ENCODE measurements at regions not wholly inside any gene's neighbourhood (a gene's known extent, or its start where the extent isn't known, plus 50 kb on each side); places are given as distances from the start of the nearest gene placed in this dataset.

GRCh38 chr6:77063494-77063893 is 399.8 kb downstream of the HTR1B start:
- intact Hi-C loops (cut with DNase I) = no loop called here
- ATAC-seq = no peak
- H3K36me3 ChIP-seq = no peaks in the 10 kb centered on the region

DNA sequence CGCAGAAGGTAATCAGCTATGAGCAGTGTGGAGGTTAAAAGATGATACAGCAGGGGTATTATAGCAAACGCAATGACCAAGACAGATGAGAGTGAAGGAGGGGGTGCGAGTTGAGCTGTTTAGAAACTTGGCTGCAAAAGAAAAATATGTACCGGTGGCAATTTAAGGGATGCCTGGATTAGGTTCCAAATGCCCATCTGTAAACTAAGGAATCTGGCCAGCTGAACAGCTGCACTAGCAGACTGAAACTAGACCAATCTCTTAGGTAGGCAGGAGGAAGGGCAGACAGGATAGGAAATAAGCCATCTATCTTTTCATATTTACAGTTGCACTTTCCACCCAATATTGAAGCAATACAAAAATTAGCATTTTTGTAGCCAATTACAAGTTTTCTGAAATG is 407.6 kb downstream of the HTR1B start:
- Histone ChIP-seq H3K27me3 (no peaks in the 10 kb centered on the region), H3K9me3 (no peaks in the 10 kb centered on the region), H3K36me3 (no peaks in the 10 kb centered on the region), H3K4me3 (no peak overlapping the region), H3K27ac (no peak overlapping the region), H3K4me1 (no peaks in the 10 kb centered on the region)
- FAIRE-seq (no peak), ATAC-seq (no peak), DNase-seq (no peak)
- intact Hi-C loops (cut with DNase I) = no loop called here
- WGBS, 2 donors = 74 to 82% methylated on average over 4 of the region's 4 CpGs
- TF ChIP-seq CTCF (IDR thresholded peaks at IDR 0.05) = no peak

More at GRCh38 chr6:77063494-77063893, 399.8 kb downstream of the HTR1B start:
- H3K27ac ChIP-seq = no peak overlapping the region
- DNase-seq = peak in 1 of 6 donors; percentile 18
- no peak overlapping the region for H3K4me3 ChIP-seq
- H3K4me1 ChIP-seq = no peaks in the 10 kb centered on the region
- H3K27me3 ChIP-seq = no peaks in the 10 kb centered on the region
- WGBS, 2 donors = 77 to 78% methylated on average over 4 of the region's 4 CpGs
- no peaks in the 10 kb centered on the region for H3K9me3 ChIP-seq
- FAIRE-seq = no peak
- no peak for TF ChIP-seq CTCF (IDR thresholded peaks at IDR 0.05)

DNA sequence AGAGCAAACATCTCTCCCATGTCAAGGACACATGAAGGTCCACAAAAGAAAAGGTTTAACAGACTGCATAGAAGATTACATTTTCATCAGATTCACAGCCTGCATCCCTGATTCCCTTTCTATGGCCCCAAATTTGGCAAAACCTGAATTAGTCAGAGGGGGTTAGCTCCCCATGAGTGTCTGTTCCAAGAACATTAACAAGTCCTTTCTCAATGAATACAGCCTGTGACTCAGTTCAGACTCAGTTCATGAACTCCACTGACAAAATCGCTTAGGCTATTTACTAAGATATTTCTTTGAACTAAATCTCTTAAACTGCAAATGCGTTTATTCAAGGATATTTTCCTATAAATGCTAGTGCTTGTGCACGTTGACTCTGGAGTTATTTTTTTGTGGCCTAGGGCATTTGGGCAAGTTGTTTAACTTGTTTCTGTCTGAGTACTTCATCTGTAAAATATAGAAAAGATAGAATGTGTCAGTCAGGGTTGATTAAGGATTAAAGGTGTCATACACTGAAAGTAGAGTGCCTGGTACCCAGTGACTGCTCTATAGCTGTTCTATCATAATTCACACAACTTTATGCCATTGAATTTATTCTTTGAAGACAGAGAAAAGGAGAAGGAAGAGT is 422.6 kb downstream of the HTR1B start:
- DNase-seq (no peak), ATAC-seq (no peak), FAIRE-seq (no peak)
- Histone ChIP-seq H3K4me3 (no peak overlapping the region), H3K4me1 (no peaks in the 10 kb centered on the region), H3K9me3 (no peaks in the 10 kb centered on the region), H3K27me3 (no peaks in the 10 kb centered on the region), H3K27ac (no peak overlapping the region), H3K36me3 (no peaks in the 10 kb centered on the region)
- no peak for TF ChIP-seq CTCF (IDR thresholded peaks at IDR 0.05)
- intact Hi-C loops (cut with DNase I) = no loop called here
- WGBS, 2 donors = 68 to 69% methylated on average over 3 of the region's 3 CpGs

- Histone ChIP-seq H3K4me3 (no peak overlapping the region), H3K27me3 (no peaks in the 10 kb centered on the region), H3K36me3 (no peaks in the 10 kb centered on the region), H3K27ac (no peak overlapping the region), H3K9me3 (no peaks in the 10 kb centered on the region), H3K4me1 (no peaks in the 10 kb centered on the region)
- intact Hi-C loops (cut with DNase I) = no loop called here
- TF ChIP-seq CTCF (IDR thresholded peaks at IDR 0.05) = no peak
- WGBS, 2 donors = 70 to 84% methylated on average over 3 of the region's 3 CpGs
- DNase-seq = no peak
- no peak for FAIRE-seq
- no peak for ATAC-seq
These were observed 424.5 kb downstream of the HTR1B start for GRCh38 chr6:77038807-77039206.

DNA sequence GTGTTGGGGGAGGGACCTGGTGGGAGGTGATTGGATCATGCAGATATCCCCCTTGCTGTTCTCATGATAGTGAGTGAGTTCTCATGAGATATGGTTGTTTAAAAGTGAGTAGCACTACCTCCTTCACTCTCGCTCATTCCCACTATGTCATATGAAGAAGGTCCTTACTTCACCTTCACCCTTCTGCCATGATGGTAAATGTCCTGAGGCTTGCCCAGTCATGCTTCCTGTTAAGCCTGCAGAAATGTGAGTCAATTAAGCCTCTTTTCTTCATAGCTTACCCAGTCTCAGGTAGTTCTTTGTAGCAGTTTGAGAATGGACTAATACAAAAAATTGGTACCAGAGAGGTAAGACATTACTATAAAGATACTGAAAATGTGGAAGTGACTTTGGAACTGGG is 425.9 kb downstream of the HTR1B start:
- Histone ChIP-seq H3K27me3 (no peaks in the 10 kb centered on the region), H3K9me3 (no peaks in the 10 kb centered on the region), H3K4me3 (no peak overlapping the region), H3K27ac (no peak overlapping the region), H3K4me1 (no peaks in the 10 kb centered on the region), H3K36me3 (no peaks in the 10 kb centered on the region)
- WGBS, 2 donors = 88 to 89% methylated on average over 1 of the region's 1 CpG
- DNase-seq = no peak
- no peak for TF ChIP-seq CTCF (IDR thresholded peaks at IDR 0.05)
- no peak for ATAC-seq
- intact Hi-C loops (cut with DNase I) = no loop called here
- FAIRE-seq = no peak
